GM23338 (cell line): ENCODE measurements at regions not wholly inside any gene's neighbourhood (a gene's known extent, or its start where the extent isn't known, plus 50 kb on each side); places are given as distances from the start of the nearest gene placed in this dataset.

Experiments
- ATAC-seq: fragments of 200-7000 bp; cut with Tn5 transposase; 3 replicates; pipeline ENCODE4 v1.9.1; 2020
- DNase-seq: peaks from one replicate; pipeline ENCODE4 v3.0.0-alpha.2; 2015; ENCODE audit warnings: low spot score
- H2AFZ ChIP-seq: fragments of 200-600 bp; sonication (generic); 2 replicates; pipeline ENCODE4 v1.8.0; 2016; ENCODE audit warnings: antibody characterized with exemption, mild to moderate bottlenecking, moderate library complexity
- H3F3A ChIP-seq: fragments of 200-600 bp; sonication (generic); replicated peaks from 2 replicates; pipeline ENCODE4 v1.8.0; 2017; ENCODE audit warnings: antibody characterized with exemption, mixed run types, low read depth
- H3K27ac ChIP-seq: fragments of 200-600 bp; sonication (generic); 2 replicates; pipeline ENCODE4 v1.6.1; 2016; ENCODE audit warnings: low read depth
- H3K27me3 ChIP-seq: fragments of 200-600 bp; sonication (generic); 2 replicates; pipeline ENCODE4 v1.8.0; 2016; ENCODE audit warnings: mild to moderate bottlenecking, mixed run types, moderate library complexity; ENCODE audit not compliant: insufficient read depth
- H3K36me3 ChIP-seq: fragments of 200-600 bp; sonication (generic); 2 replicates; pipeline ENCODE4 v1.8.0; 2016; ENCODE audit warnings: mild to moderate bottlenecking; ENCODE audit not compliant: insufficient read depth
- H3K4me1 ChIP-seq: fragments of 200-600 bp; sonication (generic); 2 replicates; pipeline ENCODE4 v1.8.0; 2016; ENCODE audit warnings: mild to moderate bottlenecking, moderate library complexity; ENCODE audit not compliant: insufficient read depth
- H3K4me2 ChIP-seq: fragments of 200-600 bp; sonication (generic); 2 replicates; pipeline ENCODE4 v1.7.1; 2017; ENCODE audit warnings: mixed run types
- H3K4me3 ChIP-seq: fragments of 200-600 bp; sonication (generic); 2 replicates; pipeline ENCODE4 v1.6.1; 2016; ENCODE audit warnings: mixed run types
- H3K79me2 ChIP-seq: fragments of 200-600 bp; sonication (generic); replicated peaks from 2 replicates; pipeline ENCODE4 v1.8.0; 2017; ENCODE audit warnings: mild to moderate bottlenecking; ENCODE audit not compliant: insufficient read depth
- H3K9me2 ChIP-seq: fragments of 200-600 bp; sonication (generic); 2 replicates; pipeline ENCODE4 v1.8.0; 2017; ENCODE audit not compliant: insufficient read depth
- H4K20me1 ChIP-seq: fragments of 200-600 bp; sonication (generic); replicated peaks from 2 replicates; pipeline ENCODE4 v1.8.0; 2017; ENCODE audit warnings: mild to moderate bottlenecking; ENCODE audit not compliant: insufficient read depth
- H3K27ac Mint-ChIP-seq: 2 replicates; pipeline ENCODE4 v1.8.0; 2020; ENCODE audit warnings: inconsistent platforms, mild to moderate bottlenecking, moderate library complexity, mixed read lengths
- H3K27me3 Mint-ChIP-seq: 3 replicates; pipeline ENCODE4 v1.8.0; 2022; ENCODE audit warnings: low read depth, mild to moderate bottlenecking, moderate library complexity, mixed read lengths, inconsistent platforms; ENCODE audit not compliant: insufficient read depth, poor library complexity
- H3K36me3 Mint-ChIP-seq: 3 replicates; pipeline ENCODE4 v1.8.0; 2021; ENCODE audit warnings: low read depth, mild to moderate bottlenecking, inconsistent platforms, moderate library complexity, mixed read lengths
- H3K4me1 Mint-ChIP-seq: 3 replicates; pipeline ENCODE4 v1.8.0; 2020; ENCODE audit warnings: mild to moderate bottlenecking, inconsistent platforms, mixed read lengths
- H3K4me3 Mint-ChIP-seq: 3 replicates; pipeline ENCODE4 v1.8.0; 2021; ENCODE audit warnings: moderate library complexity, mild to moderate bottlenecking, inconsistent platforms, mixed read lengths
- H3K9me3 Mint-ChIP-seq: 3 replicates; pipeline ENCODE4 v1.8.0; 2020; ENCODE audit warnings: moderate library complexity, mild to moderate bottlenecking, inconsistent platforms, mixed read lengths
- EZH2 ChIP-seq: fragments of 200-600 bp; sonication (generic); IDR thresholded peaks from one replicate; pipeline ENCODE4 v1.8.0; 2017; ENCODE audit warnings: antibody characterized with exemption, mild to moderate bottlenecking, low read depth; ENCODE audit not compliant: unreplicated experiment
- JUNB ChIP-seq: IDR thresholded peaks from one replicate; pipeline ENCODE4 v1.6.1; 2016; ENCODE audit warnings: antibody characterized with exemption; ENCODE audit not compliant: unreplicated experiment
- NANOG ChIP-seq: IDR thresholded peaks from 2 replicates; pipeline ENCODE4 v1.6.1; 2016; ENCODE audit warnings: antibody characterized with exemption, borderline replicate concordance
- POLR2AphosphoS5 ChIP-seq: IDR thresholded peaks from 2 replicates; pipeline ENCODE4 v1.6.1; 2016; ENCODE audit warnings: antibody characterized with exemption, low read depth
- STAT1 ChIP-seq: IDR thresholded peaks from one replicate; pipeline ENCODE4 v1.6.1; 2016; ENCODE audit warnings: antibody characterized with exemption; ENCODE audit not compliant: unreplicated experiment
- ZNF114 ChIP-seq: fragments of 250-450 bp; sonication (Bioruptor Pico); IDR thresholded peaks from 2 replicates; pipeline ENCODE4 v1.5.0; 2020; ENCODE audit warnings: mild to moderate bottlenecking, moderate library complexity
- ZNF331 ChIP-seq: fragments of 250-450 bp; sonication (Bioruptor Pico); IDR thresholded peaks from 2 replicates; pipeline ENCODE4 v1.5.0; 2020; ENCODE audit warnings: low read depth, mild to moderate bottlenecking, moderate library complexity
- TF ChIP-seq, protein P1 (sequence below): IDR thresholded peaks from one replicate; pipeline ENCODE4 v1.6.1; 2018; ENCODE audit warnings: antibody characterized with exemption; ENCODE audit not compliant: unreplicated experiment
- TF ChIP-seq, protein P2 (sequence below): fragments of 250-450 bp; sonication (Bioruptor Pico); IDR thresholded peaks from 2 replicates; pipeline ENCODE4 v1.5.0; 2020; ENCODE audit warnings: mild to moderate bottlenecking, moderate library complexity
- TF ChIP-seq, protein P3 (sequence below), 2 experiments: fragments of 200-600 bp in 1 of 2; sonication (generic) in 1 of 2; conservative IDR thresholded peaks; 2 replicates each; pipeline versions ENCODE4 v1.5.1 to v1.6.1; 2016 to 2017; ENCODE audit warnings: antibody characterized with exemption in 2 of 2, low read depth in 2 of 2, mild to moderate bottlenecking in 2 of 2, moderate library complexity in 1 of 2

DNA sequence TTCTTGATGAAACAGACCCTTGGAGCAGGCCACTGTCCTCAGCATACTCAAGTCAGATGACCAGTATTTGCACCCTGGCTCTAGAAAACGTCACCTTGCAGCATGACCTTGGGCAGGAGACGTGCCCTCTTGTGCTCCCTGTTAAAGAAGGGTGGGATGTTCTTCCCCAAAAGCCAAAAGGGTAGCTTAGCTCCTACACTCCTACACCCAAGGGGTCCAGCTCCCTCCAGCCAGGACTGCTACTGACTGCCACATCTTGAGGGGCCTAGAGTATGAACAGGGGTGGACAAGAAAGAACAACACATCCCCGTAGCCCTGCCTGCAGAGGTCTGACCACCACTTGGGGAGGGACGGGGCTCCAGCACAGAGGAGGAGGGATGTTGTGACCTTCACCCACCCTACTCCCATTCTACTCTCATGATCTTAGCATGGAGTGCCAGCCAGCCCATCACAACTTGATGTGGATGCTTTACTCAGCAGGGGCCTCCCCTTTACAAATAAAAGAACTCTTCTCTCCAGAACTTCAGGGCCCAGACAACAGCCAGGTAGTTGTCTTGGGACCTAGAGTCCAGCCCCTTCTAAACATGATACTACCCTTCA, 165.3 kb upstream of the ZMIZ1 start (continued):
- TF ChIP-seq ZNF331 (no peak), EZH2 (no peak), ZNF114 (CRISPR knock-in tag) (no peak), JUNB (no peak)
- TF ChIP-seq, protein P1, sequence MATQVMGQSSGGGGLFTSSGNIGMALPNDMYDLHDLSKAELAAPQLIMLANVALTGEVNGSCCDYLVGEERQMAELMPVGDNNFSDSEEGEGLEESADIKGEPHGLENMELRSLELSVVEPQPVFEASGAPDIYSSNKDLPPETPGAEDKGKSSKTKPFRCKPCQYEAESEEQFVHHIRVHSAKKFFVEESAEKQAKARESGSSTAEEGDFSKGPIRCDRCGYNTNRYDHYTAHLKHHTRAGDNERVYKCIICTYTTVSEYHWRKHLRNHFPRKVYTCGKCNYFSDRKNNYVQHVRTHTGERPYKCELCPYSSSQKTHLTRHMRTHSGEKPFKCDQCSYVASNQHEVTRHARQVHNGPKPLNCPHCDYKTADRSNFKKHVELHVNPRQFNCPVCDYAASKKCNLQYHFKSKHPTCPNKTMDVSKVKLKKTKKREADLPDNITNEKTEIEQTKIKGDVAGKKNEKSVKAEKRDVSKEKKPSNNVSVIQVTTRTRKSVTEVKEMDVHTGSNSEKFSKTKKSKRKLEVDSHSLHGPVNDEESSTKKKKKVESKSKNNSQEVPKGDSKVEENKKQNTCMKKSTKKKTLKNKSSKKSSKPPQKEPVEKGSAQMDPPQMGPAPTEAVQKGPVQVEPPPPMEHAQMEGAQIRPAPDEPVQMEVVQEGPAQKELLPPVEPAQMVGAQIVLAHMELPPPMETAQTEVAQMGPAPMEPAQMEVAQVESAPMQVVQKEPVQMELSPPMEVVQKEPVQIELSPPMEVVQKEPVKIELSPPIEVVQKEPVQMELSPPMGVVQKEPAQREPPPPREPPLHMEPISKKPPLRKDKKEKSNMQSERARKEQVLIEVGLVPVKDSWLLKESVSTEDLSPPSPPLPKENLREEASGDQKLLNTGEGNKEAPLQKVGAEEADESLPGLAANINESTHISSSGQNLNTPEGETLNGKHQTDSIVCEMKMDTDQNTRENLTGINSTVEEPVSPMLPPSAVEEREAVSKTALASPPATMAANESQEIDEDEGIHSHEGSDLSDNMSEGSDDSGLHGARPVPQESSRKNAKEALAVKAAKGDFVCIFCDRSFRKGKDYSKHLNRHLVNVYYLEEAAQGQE, result no peak

DNA sequence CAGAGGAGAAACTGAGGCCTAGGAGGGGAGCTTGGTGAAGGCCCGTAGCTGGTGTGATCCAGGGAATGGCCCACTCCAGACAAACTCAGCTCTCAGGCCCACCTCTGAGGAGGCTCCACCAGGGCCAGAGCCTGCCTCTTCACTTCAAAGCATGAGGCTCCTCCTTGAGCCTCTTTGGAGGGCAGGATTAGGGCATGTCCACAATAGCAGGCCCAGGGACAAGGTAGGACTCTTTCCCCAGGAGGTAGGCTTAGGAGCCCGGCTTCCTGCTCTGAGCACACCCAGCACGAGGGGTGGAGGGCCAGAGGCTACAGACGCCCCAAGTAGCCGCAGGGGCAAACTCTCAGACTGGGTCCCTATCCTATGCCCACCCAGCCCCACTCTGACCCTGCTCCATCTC, 164.6 kb upstream of the ZMIZ1 start:
- no peak overlapping the region for H3K4me3 ChIP-seq
- H3K9me3 Mint-ChIP-seq, result no peaks in the 10 kb centered on the region; the same call in 2 of the 3 replicates
- no peak overlapping the region for H3K27ac Mint-ChIP-seq
- H3K27me3 ChIP-seq, result no peaks in the 10 kb centered on the region
- H3K4me2 ChIP-seq, result no peak overlapping the region
- H3F3A ChIP-seq, result no peaks in the 10 kb centered on the region
- no peaks in the 10 kb centered on the region for H4K20me1 ChIP-seq
- no peak overlapping the region for H3K4me3 Mint-ChIP-seq
- DNase-seq (no peak), ATAC-seq (no peak)
- no peaks in the 10 kb centered on the region for H3K4me1 ChIP-seq
- H3K27ac ChIP-seq, result no peak overlapping the region
- no peaks in the 10 kb centered on the region for H3K36me3 Mint-ChIP-seq
- no peaks in the 10 kb centered on the region for H3K9me2 ChIP-seq
- no peaks in the 10 kb centered on the region for H3K36me3 ChIP-seq
- H2AFZ ChIP-seq, result no peak overlapping the region
- H3K4me1 Mint-ChIP-seq, result peaks cover 9% of the 10 kb centered on the region
- no peaks in the 10 kb centered on the region for H3K79me2 ChIP-seq
- peaks cover 10% of the 10 kb centered on the region for H3K27me3 Mint-ChIP-seq
- TF ChIP-seq EZH2, result no peak
- TF ChIP-seq JUNB, result no peak
- TF ChIP-seq, protein P2, sequence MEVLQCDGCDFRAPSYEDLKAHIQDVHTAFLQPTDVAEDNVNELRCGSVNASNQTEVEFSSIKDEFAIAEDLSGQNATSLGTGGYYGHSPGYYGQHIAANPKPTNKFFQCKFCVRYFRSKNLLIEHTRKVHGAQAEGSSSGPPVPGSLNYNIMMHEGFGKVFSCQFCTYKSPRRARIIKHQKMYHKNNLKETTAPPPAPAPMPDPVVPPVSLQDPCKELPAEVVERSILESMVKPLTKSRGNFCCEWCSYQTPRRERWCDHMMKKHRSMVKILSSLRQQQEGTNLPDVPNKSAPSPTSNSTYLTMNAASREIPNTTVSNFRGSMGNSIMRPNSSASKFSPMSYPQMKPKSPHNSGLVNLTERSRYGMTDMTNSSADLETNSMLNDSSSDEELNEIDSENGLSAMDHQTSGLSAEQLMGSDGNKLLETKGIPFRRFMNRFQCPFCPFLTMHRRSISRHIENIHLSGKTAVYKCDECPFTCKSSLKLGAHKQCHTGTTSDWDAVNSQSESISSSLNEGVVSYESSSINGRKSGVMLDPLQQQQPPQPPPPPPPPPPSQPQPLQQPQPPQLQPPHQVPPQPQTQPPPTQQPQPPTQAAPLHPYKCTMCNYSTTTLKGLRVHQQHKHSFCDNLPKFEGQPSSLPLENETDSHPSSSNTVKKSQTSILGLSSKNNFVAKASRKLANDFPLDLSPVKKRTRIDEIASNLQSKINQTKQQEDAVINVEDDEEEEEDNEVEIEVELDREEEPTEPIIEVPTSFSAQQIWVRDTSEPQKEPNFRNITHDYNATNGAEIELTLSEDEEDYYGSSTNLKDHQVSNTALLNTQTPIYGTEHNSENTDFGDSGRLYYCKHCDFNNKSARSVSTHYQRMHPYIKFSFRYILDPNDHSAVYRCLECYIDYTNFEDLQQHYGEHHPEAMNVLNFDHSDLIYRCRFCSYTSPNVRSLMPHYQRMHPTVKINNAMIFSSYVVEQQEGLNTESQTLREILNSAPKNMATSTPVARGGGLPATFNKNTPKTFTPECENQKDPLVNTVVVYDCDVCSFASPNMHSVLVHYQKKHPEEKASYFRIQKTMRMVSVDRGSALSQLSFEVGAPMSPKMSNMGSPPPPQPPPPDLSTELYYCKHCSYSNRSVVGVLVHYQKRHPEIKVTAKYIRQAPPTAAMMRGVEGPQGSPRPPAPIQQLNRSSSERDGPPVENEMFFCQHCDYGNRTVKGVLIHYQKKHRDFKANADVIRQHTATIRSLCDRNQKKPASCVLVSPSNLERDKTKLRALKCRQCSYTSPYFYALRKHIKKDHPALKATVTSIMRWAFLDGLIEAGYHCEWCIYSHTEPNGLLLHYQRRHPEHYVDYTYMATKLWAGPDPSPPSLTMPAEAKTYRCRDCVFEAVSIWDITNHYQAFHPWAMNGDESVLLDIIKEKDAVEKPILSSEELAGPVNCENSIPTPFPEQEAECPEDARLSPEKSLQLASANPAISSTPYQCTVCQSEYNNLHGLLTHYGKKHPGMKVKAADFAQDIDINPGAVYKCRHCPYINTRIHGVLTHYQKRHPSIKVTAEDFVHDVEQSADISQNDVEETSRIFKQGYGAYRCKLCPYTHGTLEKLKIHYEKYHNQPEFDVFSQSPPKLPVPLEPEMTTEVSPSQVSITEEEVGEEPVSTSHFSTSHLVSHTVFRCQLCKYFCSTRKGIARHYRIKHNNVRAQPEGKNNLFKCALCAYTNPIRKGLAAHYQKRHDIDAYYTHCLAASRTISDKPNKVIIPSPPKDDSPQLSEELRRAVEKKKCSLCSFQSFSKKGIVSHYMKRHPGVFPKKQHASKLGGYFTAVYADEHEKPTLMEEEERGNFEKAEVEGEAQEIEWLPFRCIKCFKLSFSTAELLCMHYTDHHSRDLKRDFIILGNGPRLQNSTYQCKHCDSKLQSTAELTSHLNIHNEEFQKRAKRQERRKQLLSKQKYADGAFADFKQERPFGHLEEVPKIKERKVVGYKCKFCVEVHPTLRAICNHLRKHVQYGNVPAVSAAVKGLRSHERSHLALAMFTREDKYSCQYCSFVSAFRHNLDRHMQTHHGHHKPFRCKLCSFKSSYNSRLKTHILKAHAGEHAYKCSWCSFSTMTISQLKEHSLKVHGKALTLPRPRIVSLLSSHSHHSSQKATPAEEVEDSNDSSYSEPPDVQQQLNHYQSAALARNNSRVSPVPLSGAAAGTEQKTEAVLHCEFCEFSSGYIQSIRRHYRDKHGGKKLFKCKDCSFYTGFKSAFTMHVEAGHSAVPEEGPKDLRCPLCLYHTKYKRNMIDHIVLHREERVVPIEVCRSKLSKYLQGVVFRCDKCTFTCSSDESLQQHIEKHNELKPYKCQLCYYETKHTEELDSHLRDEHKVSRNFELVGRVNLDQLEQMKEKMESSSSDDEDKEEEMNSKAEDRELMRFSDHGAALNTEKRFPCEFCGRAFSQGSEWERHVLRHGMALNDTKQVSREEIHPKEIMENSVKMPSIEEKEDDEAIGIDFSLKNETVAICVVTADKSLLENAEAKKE (CRISPR knock-in tag), result no peak
- TF ChIP-seq NANOG, result no peak
- TF ChIP-seq, protein P1, result no peak
- TF ChIP-seq POLR2AphosphoS5, result no peak
- TF ChIP-seq STAT1, result no peak
- TF ChIP-seq ZNF114 (CRISPR knock-in tag), result no peak
- TF ChIP-seq, protein P3, sequence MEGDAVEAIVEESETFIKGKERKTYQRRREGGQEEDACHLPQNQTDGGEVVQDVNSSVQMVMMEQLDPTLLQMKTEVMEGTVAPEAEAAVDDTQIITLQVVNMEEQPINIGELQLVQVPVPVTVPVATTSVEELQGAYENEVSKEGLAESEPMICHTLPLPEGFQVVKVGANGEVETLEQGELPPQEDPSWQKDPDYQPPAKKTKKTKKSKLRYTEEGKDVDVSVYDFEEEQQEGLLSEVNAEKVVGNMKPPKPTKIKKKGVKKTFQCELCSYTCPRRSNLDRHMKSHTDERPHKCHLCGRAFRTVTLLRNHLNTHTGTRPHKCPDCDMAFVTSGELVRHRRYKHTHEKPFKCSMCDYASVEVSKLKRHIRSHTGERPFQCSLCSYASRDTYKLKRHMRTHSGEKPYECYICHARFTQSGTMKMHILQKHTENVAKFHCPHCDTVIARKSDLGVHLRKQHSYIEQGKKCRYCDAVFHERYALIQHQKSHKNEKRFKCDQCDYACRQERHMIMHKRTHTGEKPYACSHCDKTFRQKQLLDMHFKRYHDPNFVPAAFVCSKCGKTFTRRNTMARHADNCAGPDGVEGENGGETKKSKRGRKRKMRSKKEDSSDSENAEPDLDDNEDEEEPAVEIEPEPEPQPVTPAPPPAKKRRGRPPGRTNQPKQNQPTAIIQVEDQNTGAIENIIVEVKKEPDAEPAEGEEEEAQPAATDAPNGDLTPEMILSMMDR (conservative IDR thresholded peaks at IDR 0.05; ENCODE audit: low read depth in 2 of 2), result no peak
